ENCODE measurements at regions not wholly inside any gene's neighbourhood (a gene's known extent, or its start where the extent isn't known, plus 50 kb on each side); places are given as distances from the start of the nearest gene placed in this dataset.
"Not testable (repeated sequence)": the region's sequence is repeated elsewhere in the genome, so short reads cannot be mapped to it uniquely, and the experiment has no call there.

GRCh38 chr12:84272324-84272723 is 640.3 kb downstream of the SLC6A15 start:
- DNase-seq (ENCODE audit: low read depth in 2 of 2) = no peak

- no peak for DNase-seq (ENCODE audit: low read depth in 2 of 2)
Observed at GRCh38 chr12:84270470-84271140, 642.0 kb downstream of the SLC6A15 start.

- no peak for DNase-seq (ENCODE audit: low read depth in 2 of 2)
Observed at GRCh38 chr12:84247931-84248330, 664.7 kb downstream of the SLC6A15 start.

- no peak for DNase-seq (ENCODE audit: low read depth in 2 of 2)
Observed at GRCh38 chr12:84243686-84244085, 668.9 kb downstream of the SLC6A15 start.

GRCh38 chr12:84222841-84223240 is 689.8 kb downstream of the SLC6A15 start:
- no peak for DNase-seq (ENCODE audit: low read depth in 2 of 2)

GRCh38 chr12:84218406-84218805 is 694.2 kb downstream of the SLC6A15 start:
- DNase-seq (ENCODE audit: low read depth in 2 of 2) = no peak

- no peak for DNase-seq (ENCODE audit: low read depth in 2 of 2)
Observed at GRCh38 chr12:84201976-84202375, 710.6 kb downstream of the SLC6A15 start.

- DNase-seq (ENCODE audit: low read depth in 2 of 2) = no peak
Observed at GRCh38 chr12:84198294-84198946, 714.2 kb downstream of the SLC6A15 start.

GRCh38 chr12:84191779-84192178 is 720.8 kb downstream of the SLC6A15 start:
- DNase-seq (ENCODE audit: low read depth in 2 of 2) = no peak

- DNase-seq (ENCODE audit: low read depth in 2 of 2) = no peak
Observed at GRCh38 chr12:84186433-84186832, 726.2 kb downstream of the SLC6A15 start.

- DNase-seq (ENCODE audit: low read depth in 2 of 2) = no peak
Observed at GRCh38 chr12:84183576-84183975, 729.0 kb downstream of the SLC6A15 start.

GRCh38 chr12:84174115-84174514 is 738.5 kb downstream of the SLC6A15 start:
- DNase-seq (ENCODE audit: low read depth in 2 of 2) = no peak

- DNase-seq (ENCODE audit: low read depth in 2 of 2) = no peak
Observed at GRCh38 chr12:84172823-84173424, 739.7 kb downstream of the SLC6A15 start.

GRCh38 chr12:84166812-84167211 is 745.8 kb downstream of the SLC6A15 start:
- no peak for DNase-seq (ENCODE audit: low read depth in 2 of 2)

GRCh38 chr12:84165998-84166571 is 746.5 kb downstream of the SLC6A15 start:
- no peak for DNase-seq (ENCODE audit: low read depth in 2 of 2)

GRCh38 chr12:84161296-84161695 is 751.3 kb downstream of the SLC6A15 start:
- no peak for DNase-seq (ENCODE audit: low read depth in 2 of 2)

GRCh38 chr12:84159260-84159659 is 753.3 kb downstream of the SLC6A15 start:
- DNase-seq (ENCODE audit: low read depth in 2 of 2) = no peak

- no peak for DNase-seq (ENCODE audit: low read depth in 2 of 2)
Observed at GRCh38 chr12:84157170-84157569, 755.4 kb downstream of the SLC6A15 start.

- not testable (repeated sequence) for DNase-seq (ENCODE audit: low read depth in 2 of 2)
Observed at GRCh38 chr12:84154991-84155930, 757.3 kb downstream of the SLC6A15 start.

- not testable (repeated sequence) for DNase-seq (ENCODE audit: low read depth in 2 of 2)
Observed at GRCh38 chr12:84154439-84154990, 758.1 kb downstream of the SLC6A15 start.

- DNase-seq (ENCODE audit: low read depth in 2 of 2) = no peak
Observed at GRCh38 chr12:84150201-84150600, 762.4 kb downstream of the SLC6A15 start.
